SK-N-SH (cell line): ENCODE measurements at regions not wholly inside any gene's neighbourhood (a gene's known extent, or its start where the extent isn't known, plus 50 kb on each side); places are given as distances from the start of the nearest gene placed in this dataset.

Experiments used
- CTCF ChIP-seq: fragments of 200-600 bp; sonication (generic); IDR thresholded peaks from 2 replicates; pipeline ENCODE4 v1.6.1; 2017; ENCODE audit warnings: antibody characterized with exemption, mild to moderate bottlenecking, moderate library complexity
- NFIC ChIP-seq: IDR thresholded peaks from 2 replicates; pipeline ENCODE4 v1.4.0; 2012; ENCODE audit warnings: borderline replicate concordance
- POLR2AphosphoS5 ChIP-seq: IDR thresholded peaks from 2 replicates; pipeline ENCODE4 v1.6.1; 2012; ENCODE audit warnings: low read depth, low read length
- RAD21 ChIP-seq: IDR thresholded peaks from 2 replicates; pipeline ENCODE4 v1.6.1; 2012; ENCODE audit warnings: mild to moderate bottlenecking, low read length
- TAF1 ChIP-seq: IDR thresholded peaks from 2 replicates; pipeline ENCODE4 v1.6.1; 2012; ENCODE audit warnings: low read depth, mild to moderate bottlenecking, low read length, moderate library complexity, borderline replicate concordance
- TEAD4 ChIP-seq: IDR thresholded peaks from 2 replicates; pipeline ENCODE4 v1.4.0; 2012; ENCODE audit warnings: mild to moderate bottlenecking, borderline replicate concordance; ENCODE audit not compliant: insufficient read depth

- TF ChIP-seq RAD21 (no peak), CTCF (no peak), NFIC (no peak), POLR2AphosphoS5 (no peak), TEAD4 (no peak), TAF1 (no peak)
These were observed 49.9 kb upstream of the TENM3 start for GRCh38 chr4:182193311-182193710.
